GM23248 (cell line): ENCODE measurements at regions not wholly inside any gene's neighbourhood (a gene's known extent, or its start where the extent isn't known, plus 50 kb on each side); places are given as distances from the start of the nearest gene placed in this dataset.

Experiments
- EZH2 ChIP-seq: fragments of 200-600 bp; sonication (generic); IDR thresholded peaks from 2 replicates; pipeline ENCODE4 v1.6.1; 2018; ENCODE audit warnings: antibody characterized with exemption, mild to moderate bottlenecking; ENCODE audit not compliant: insufficient read depth, poor library complexity, severe bottlenecking
- EZH2phosphoT487 ChIP-seq: fragments of 200-600 bp; sonication (generic); IDR thresholded peaks from 2 replicates; pipeline ENCODE4 v1.6.1; 2018; ENCODE audit warnings: antibody characterized with exemption, moderate library complexity, mild to moderate bottlenecking, low read depth; ENCODE audit not compliant: insufficient read depth

DNA sequence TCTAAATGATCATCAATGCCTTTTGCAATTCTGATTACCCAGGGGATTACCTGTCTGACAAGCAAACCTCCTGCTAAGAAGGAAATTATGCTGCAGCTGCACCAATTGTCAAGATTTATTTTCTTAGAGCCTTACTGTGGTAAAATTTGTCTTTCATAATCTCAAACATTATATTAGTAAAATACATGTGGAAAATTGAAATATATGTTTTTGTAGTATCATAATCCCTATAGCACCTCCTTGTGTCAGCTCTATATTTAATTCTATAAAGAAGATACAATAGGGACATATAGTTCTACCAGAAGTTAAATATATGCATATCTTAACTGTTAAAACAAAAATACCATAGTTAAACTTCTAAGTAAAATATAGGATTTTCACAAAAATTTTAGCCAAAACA is 655.6 kb upstream of the PCDH10 start:
- TF ChIP-seq EZH2phosphoT487 (no peak), EZH2 (no peak)
